Activated CD8-positive, alpha-beta memory T cell treated with anti-CD3 and anti-CD28 coated beads for 36 hours (primary cell): ENCODE measurements at regions not wholly inside any gene's neighbourhood (a gene's known extent, or its start where the extent isn't known, plus 50 kb on each side); places are given as distances from the start of the nearest gene placed in this dataset.
"Not testable (repeated sequence)": the region's sequence is repeated elsewhere in the genome, so short reads cannot be mapped to it uniquely, and the experiment has no call there.

Experiments used
- CTCF ChIA-PET: fragments of 350-600 bp; sonication (Branson Sonifier 250); formaldehyde crosslinking; loops from one replicate; lab custom pipeline; 2021; ENCODE audit warnings: antibody characterized with exemption; lab: Charles Lee
- POLR2A ChIA-PET: fragments of 350-600 bp; sonication (Branson Sonifier 250); formaldehyde crosslinking; loops from one replicate; lab custom pipeline; 2021; ENCODE audit warnings: antibody characterized with exemption; lab: Charles Lee

- ChIA-PET CTCF (no interaction called here), POLR2A (no interaction called here)
Observed at GRCh38 chr22:49699928-49700498, 127.7 kb downstream of the BRD1 start.

- CTCF ChIA-PET, result no interaction called here
- POLR2A ChIA-PET, result no interaction called here
Observed at GRCh38 chr22:49699476-49699875, 128.2 kb downstream of the BRD1 start.

- CTCF ChIA-PET, POLR2A ChIA-PET: not testable (repeated sequence)
Observed at GRCh38 chr22:49698616-49699015, 129.1 kb downstream of the BRD1 start.

DNA sequence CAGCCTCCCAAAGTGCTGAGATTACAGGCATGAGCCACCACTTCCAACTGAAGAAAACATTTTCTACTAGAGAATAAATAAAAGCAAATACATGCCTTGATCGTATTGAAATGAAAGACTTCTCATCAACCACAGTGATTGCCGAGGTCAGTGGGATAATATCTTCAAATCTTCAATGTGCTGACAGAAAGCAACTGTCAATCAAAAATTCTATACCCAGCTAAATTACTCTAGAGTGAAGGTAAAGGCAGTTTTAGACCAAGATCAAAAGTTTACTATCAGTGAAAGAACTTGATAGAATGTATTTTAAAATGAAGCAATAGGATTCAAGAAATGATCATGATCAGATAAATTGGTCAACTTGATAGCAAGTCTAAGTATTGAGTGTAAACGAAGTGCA is 130.6 kb downstream of the BRD1 start:
- CTCF ChIA-PET, result no interaction called here
- POLR2A ChIA-PET, result no interaction called here

DNA sequence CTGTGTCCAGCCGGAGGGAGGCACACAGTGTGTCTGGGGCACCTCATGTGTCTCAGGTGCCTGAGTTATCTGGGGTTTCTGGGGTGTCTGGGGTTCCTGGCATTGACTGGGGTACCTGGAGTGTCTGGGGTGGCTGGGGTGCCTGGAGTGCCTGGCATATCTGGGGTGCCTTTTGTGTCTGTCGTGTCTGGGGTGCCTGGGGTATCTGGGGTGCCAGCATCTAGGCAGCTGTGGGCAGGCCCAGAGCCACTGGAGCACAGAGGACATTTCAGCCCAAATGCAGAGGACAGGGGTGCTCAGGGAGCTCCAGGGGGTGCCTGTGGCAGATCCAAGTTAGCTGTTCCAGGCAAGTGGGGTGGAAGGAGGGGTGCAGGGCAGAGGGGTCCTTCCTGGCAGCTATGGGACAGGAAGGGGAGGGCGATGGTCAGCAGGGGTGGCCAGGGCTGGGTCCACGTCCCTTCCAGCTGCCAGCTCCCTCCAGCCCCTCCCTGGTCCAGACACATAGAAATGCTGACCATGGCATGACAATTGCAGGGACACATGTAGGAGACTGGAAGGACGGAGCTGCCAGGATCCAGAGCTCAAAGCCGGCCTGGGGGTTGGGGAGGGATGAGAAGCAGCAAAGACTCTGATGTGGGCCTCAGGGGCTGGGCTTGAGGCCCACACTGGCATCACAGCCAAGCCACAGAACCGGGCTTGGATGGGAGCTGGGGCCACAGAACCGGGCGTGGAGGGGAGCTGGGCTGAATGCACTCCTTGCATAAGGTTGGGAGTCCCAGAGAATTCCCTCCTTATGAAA is 133.0 kb downstream of the BRD1 start:
- ChIA-PET CTCF (no interaction called here), POLR2A (no interaction called here)

DNA sequence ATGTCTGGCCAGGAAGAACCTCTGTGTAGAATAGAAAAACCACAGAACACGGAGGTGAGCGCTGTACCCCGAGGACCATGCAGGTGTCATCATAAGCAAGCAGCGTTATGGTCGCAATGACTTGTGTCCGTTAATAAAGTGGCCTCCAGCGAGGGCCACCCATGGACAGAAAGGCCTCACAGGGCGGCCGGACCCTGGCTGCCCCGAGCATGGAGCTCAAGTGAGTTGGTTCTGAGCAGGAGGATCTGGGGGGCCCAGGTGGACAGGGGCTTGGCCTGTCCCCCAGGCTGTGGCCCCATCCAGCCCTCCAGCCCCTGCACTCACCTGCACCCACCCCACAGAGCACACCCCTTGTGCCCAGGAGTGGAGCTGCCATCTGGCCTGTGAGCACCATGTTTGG is 133.8 kb downstream of the BRD1 start:
- ChIA-PET POLR2A (no interaction called here), CTCF (no interaction called here)

GRCh38 chr22:49693416-49693815 is 134.3 kb downstream of the BRD1 start:
- POLR2A ChIA-PET, result no interaction called here
- CTCF ChIA-PET, result no interaction called here

GRCh38 chr22:49692499-49693225 is 135.0 kb downstream of the BRD1 start:
- CTCF ChIA-PET, result no interaction called here
- POLR2A ChIA-PET, result no interaction called here

GRCh38 chr22:49691256-49691655 is 136.4 kb downstream of the BRD1 start:
- POLR2A ChIA-PET, result no interaction called here
- CTCF ChIA-PET, result interaction anchor here (0.7 kb wide), 1 partner anchor 199 kb away, joined by 3 read pairs; no protein-coding TSS in a partner anchor

DNA sequence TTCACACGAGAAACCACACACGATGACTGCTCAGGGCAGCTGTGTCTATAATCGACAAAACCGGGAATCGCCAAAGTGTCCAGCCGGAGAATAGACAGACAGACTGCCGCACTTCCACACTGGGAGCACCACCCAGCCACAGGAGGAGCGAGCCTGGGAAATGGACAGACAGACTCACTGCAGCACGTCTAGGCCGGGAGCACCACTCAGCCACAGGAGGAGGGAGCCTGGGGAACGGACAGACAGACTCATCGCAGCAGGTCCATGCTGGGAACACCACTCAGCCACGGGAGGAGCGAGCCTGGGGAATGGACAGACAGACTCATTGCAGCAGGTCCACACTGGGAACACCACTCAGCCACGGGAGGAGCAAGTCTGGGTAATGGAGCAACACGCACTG is 137.2 kb downstream of the BRD1 start:
- CTCF ChIA-PET, result no interaction called here
- POLR2A ChIA-PET, result no interaction called here

DNA sequence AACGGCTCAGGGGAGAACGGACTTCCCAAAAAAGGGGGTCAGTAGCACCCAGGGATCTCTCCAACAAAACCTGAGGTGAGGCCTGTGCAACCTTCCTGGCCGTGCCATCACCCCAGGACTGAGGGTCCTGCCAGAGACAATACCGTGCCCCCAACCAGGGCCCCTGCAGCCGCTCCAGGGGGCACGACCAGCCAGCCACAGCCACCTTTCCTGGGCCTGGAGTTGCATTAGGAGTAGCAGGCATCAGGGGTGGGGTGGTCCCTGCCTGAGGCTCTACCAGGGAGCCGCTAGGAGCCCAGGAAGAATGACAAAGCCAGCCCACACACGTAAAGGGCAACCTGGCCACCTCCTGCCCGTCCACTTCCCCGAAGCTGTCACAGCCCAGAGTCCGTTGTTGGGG is 137.8 kb downstream of the BRD1 start:
- ChIA-PET CTCF (no interaction called here), POLR2A (no interaction called here)

DNA sequence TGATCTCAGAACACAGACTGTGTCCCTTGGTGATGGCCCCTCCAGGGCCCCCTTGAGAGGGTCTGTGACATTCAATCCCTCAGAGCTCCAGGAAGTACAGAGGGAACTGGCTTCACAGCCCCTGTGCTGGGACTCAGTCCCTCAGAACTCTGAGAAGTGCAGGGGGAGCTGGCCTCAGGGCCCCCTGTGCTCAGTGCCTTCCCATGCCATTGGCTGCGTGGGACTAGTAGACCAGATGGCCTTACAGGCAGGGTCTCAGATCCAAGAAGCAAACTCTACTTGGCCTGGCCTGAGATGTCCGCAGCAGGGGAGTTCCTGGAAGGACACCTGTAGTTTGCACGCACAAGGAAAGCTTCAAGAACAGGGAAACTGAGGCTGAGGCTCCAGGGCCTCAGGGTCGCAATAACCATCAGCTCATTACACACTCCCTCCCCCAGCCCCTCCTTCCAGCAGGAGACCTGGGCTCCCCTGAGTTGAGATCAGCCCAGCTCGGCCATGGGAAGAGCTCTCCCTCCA is 138.4 kb downstream of the BRD1 start:
- CTCF ChIA-PET, result no interaction called here
- POLR2A ChIA-PET, result no interaction called here

GRCh38 chr22:49688516-49689254 is 139.0 kb downstream of the BRD1 start:
- ChIA-PET POLR2A (no interaction called here), CTCF (no interaction called here)

- POLR2A ChIA-PET, result no interaction called here
- CTCF ChIA-PET, result no interaction called here
Observed at GRCh38 chr22:49687786-49688515, 139.7 kb downstream of the BRD1 start.

GRCh38 chr22:49687333-49687732 is 140.3 kb downstream of the BRD1 start:
- ChIA-PET CTCF (interaction anchor here (1.2 kb wide), 1 partner anchor 37 kb away, joined by 4 read pairs; no protein-coding TSS in a partner anchor), POLR2A (no interaction called here)

DNA sequence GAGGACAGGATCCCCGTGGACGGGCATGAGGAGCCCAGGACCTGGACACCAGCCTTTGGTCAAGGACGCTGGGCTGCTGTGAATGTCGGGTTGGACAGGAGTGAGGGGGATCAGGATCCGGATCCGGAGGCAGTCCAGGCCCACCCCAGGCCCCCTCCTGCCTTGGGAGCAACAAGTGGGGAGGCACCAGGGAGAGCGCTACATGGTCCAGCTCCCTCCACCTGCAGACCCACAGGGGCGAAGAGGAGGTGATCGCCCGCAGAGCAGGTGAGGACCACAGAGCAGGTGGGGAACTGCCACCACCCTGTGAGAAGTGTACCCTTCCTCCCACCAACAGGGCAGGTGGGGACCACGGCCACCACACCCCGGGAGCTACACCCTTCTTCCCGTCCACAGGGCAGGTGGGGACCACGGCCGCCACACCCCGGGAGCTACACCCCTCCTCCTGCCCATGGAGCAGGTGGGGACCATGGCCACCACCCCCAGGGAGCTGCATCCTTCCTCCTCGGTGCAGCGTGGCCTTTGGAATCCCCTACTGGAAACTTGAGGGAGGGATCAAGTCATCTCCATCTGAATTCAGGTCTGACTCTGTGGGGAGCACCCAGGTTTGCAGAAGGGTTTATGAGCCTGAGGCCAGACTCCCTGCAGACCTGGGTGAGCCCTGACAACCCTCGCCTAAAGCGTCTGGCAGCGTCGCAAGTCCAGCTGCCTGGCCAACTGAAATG is 141.0 kb downstream of the BRD1 start:
- CTCF ChIA-PET, result interaction anchor here (1.2 kb wide), 1 partner anchor 38 kb away, joined by 4 read pairs; no protein-coding TSS in a partner anchor
- POLR2A ChIA-PET, result no interaction called here

- CTCF ChIA-PET, result no interaction called here
Observed at GRCh38 chr22:49685686-49686085, 142.0 kb downstream of the BRD1 start.

DNA sequence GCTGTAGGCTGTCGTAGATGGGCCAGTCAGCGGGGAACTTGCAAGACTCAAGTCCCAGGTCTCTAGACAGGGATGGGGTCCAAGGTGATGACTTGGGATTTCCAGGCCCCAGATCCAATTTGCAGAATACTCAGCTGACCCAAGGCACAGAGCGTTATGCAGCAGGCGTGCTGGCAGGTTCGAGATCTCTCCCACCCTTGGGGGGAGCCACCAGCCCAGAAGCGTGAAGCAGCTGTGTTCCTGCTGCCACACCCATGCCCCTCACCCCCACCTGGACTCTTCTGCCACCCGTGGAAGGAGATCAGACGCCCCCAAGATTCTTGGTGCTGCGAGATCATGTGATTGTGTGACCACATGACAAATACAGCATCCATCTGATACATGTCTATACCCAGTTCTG is 142.6 kb downstream of the BRD1 start:
- ChIA-PET POLR2A (no interaction called here), CTCF (no interaction called here)

More at GRCh38 chr22:49685686-49686085, 142.0 kb downstream of the BRD1 start:
- POLR2A ChIA-PET, result no interaction called here
